Adrenal gland (tissue), 9 donors: ENCODE measurements at regions not wholly inside any gene's neighbourhood (a gene's known extent, or its start where the extent isn't known, plus 50 kb on each side); places are given as distances from the start of the nearest gene placed in this dataset.
"Not testable (repeated sequence)": the region's sequence is repeated elsewhere in the genome, so short reads cannot be mapped to it uniquely, and the experiment has no call there.

Source experiments
- DNase-seq, 7 donors: peaks; one replicate each; pipeline ENCODE4 v3.0.0-alpha.2; 2019 to 2020
- H3K27ac ChIP-seq, 5 donors: fragments of 200-600 bp; sonication (generic) in 4 of 5; 1 replicate in 3 of 5; 2 replicates in 2 of 5; pipeline versions ENCODE4 v1.5.1 to v1.8.0; 2016 to 2020; ENCODE audit warnings: mild to moderate bottlenecking in 1 of 5
- H3K27me3 ChIP-seq: fragments of 200-600 bp; 2 replicates; pipeline ENCODE4 v1.8.0; 2021
- H3K36me3 ChIP-seq, 2 donors: fragments of 200-600 bp; replicated peaks in 1 of 2; 1 replicate in 1 of 2; 2 replicates in 1 of 2; pipeline versions ENCODE4 v1.5.1 to v1.8.0; 2018 to 2022
- H3K4me1 ChIP-seq, 2 donors: fragments of 200-600 bp; replicated peaks in 1 of 2; 1 replicate in 1 of 2; 2 replicates in 1 of 2; pipeline versions ENCODE4 v1.5.1 to v1.8.0; 2018 to 2021
- H3K4me3 ChIP-seq, 4 donors: fragments of 200-600 bp; sonication (generic) in 3 of 4; one replicate each; pipeline ENCODE4 v1.5.1; 2016 to 2018
- H3K9me3 ChIP-seq, 3 donors: fragments of 200-600 bp; sonication (generic) in 1 of 3; replicated peaks in 1 of 3; 1 replicate in 2 of 3; 2 replicates in 1 of 3; pipeline versions ENCODE4 v1.5.1 to v1.8.0; 2016 to 2021
- POLR2A ChIP-seq, 2 donors: fragments of 450-650 bp; IDR thresholded peaks; one replicate each; pipeline ENCODE4 v1.6.1; 2017; ENCODE audit warnings: antibody characterized with exemption in 2 of 2, mild to moderate bottlenecking in 2 of 2, moderate library complexity in 1 of 2
- WGBS, 4 donors: extraction: QIAGEN DNeasy Blood & Tissue Kit in 2 of 4; methylation state at CpG; one replicate each; pipeline versions ENCODE4 v1.1.5 to v1.1.7; 2013 to 2017; 5-methylcytosine and 5-hydroxymethylcytosine counted together
- intact Hi-C, 2 donors: fragments of 100-400 bp; cut with DNase I; formaldehyde crosslinking; loops; one replicate each; pipeline versions ENCODE4 v1.14.1 to v1.15.0; 2022 to 2023
- TF ChIP-seq, protein P1 (sequence below), 6 experiments: fragments of 450-650 bp in 4 of 6; fragments of 200-600 bp in 2 of 6; sonication (generic) in 1 of 6; IDR thresholded peaks; 1 replicate in 5 of 6; 2 replicates in 1 of 6; pipeline versions ENCODE4 v1.5.1 to v1.8.0; 2016 to 2021; ENCODE audit warnings: antibody characterized with exemption in 6 of 6, mild to moderate bottlenecking in 2 of 6, moderate library complexity in 1 of 6
- donor health status: healthy with polysubstance abuse.
- donor health status: Bipolar disorder and iron deficiency.
- donor health status: DM: yes; HTN: yes; CAD: no.
- donor health status: DM: no; HTN: no; CAD: no.
- donor health status: DM: no; HTN: no; CAD: no.

DNA sequence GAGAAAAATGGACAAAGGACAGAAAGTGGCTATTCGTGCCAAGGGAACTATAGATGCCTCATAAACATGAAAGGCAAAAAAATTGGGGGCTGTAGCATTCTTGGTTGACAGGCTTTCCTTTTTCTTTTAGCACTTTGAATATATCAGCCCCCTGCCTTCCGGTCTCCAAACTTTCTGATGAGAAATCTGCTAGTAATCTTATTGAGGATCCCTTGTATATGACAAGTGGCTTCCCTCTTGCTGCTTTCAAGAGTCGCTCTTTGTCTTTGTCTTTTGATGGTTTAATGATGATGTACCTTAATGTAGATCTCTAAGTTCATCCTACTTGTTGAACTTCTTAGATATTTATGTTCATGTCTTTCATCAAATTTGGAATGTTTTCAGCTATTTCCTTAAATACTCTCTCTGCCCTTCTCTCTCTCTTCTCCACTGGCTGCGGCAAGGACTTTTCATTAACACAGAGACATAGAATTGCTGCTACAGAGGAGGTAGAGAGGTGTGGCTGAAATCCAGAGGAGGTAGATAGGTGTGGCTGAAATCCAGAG, 59.4 kb upstream of the EPHB3 start:
- Histone ChIP-seq H3K36me3 (no peaks in the 10 kb centered on the region), H3K4me3 (no peak overlapping the region), H3K4me1 (no peaks in the 10 kb centered on the region), H3K27me3 (peaks cover 2% of the 10 kb centered on the region), H3K9me3 (peaks cover 0 to 3% (median 0%) of the 10 kb centered on the region in 3 donors), H3K27ac (no peak overlapping the region)
- DNase-seq: no peak
- 70 to 91% (median 86%) methylated on average over 4 of the region's 4 CpGs for WGBS, 4 donors
- intact Hi-C loops: no loop called here
- no peak for TF ChIP-seq POLR2A (IDR thresholded peaks at IDR 0.05)
- TF ChIP-seq, protein P1, sequence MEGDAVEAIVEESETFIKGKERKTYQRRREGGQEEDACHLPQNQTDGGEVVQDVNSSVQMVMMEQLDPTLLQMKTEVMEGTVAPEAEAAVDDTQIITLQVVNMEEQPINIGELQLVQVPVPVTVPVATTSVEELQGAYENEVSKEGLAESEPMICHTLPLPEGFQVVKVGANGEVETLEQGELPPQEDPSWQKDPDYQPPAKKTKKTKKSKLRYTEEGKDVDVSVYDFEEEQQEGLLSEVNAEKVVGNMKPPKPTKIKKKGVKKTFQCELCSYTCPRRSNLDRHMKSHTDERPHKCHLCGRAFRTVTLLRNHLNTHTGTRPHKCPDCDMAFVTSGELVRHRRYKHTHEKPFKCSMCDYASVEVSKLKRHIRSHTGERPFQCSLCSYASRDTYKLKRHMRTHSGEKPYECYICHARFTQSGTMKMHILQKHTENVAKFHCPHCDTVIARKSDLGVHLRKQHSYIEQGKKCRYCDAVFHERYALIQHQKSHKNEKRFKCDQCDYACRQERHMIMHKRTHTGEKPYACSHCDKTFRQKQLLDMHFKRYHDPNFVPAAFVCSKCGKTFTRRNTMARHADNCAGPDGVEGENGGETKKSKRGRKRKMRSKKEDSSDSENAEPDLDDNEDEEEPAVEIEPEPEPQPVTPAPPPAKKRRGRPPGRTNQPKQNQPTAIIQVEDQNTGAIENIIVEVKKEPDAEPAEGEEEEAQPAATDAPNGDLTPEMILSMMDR (IDR thresholded peaks at IDR 0.05): no peak

DNA sequence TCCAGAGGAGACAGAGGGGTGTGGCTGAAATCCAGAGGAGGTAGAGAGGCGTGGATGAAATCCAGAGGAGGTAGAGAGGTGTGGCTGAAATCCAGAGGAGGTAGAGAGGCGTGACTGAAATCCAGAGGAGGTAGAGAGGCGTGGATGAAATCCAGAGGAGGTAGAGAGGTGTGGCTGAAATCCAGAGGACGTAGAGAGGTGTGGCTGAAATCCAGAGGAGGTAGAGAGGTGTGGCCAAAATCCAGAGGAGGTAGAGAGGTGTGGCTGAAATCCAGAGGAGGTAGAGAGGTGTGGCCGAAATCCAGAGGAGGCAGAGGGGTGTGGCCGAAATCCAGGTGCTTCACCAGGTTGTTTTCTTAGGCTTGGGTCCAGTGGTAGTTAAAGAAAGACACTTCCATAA, 58.7 kb upstream of the EPHB3 start:
- H3K27ac ChIP-seq, intact Hi-C loops, H3K4me1 ChIP-seq, H3K9me3 ChIP-seq, H3K4me3 ChIP-seq, H3K36me3 ChIP-seq, H3K27me3 ChIP-seq, DNase-seq: not testable (repeated sequence)
- 48 to 71% (median 58%) methylated on average over 5 to 6 of the region's 6 CpGs for WGBS, 4 donors

GRCh38 chr3:184503647-184504046, 57.9 kb upstream of the EPHB3 start:
- Histone ChIP-seq H3K36me3 (no peaks in the 10 kb centered on the region), H3K4me3 (no peak overlapping the region), H3K27me3 (peaks cover 2% of the 10 kb centered on the region), H3K4me1 (no peaks in the 10 kb centered on the region), H3K27ac (no peak overlapping the region), H3K9me3 (peaks cover 0 to 3% (median 0%) of the 10 kb centered on the region in 3 donors)
- 44 to 89% (median 62%) methylated on average over 2 of the region's 2 CpGs for WGBS, 4 donors
- TF ChIP-seq, protein P1 (IDR thresholded peaks at IDR 0.05): no peak
- TF ChIP-seq POLR2A (IDR thresholded peaks at IDR 0.05): no peak
- intact Hi-C loops: no loop called here
- DNase-seq: no peak

- no peak for DNase-seq
- Histone ChIP-seq H3K27me3 (peaks cover 8% of the 10 kb centered on the region), H3K36me3 (no peaks in the 10 kb centered on the region), H3K4me3 (no peak overlapping the region), H3K9me3 (peaks cover 0 to 3% (median 0%) of the 10 kb centered on the region in 3 donors), H3K4me1 (no peaks in the 10 kb centered on the region), H3K27ac (no peak overlapping the region)
- WGBS, 4 donors: 54 to 62% (median 59%) methylated on average over 9 of the region's 9 CpGs
- no peak for TF ChIP-seq POLR2A (IDR thresholded peaks at IDR 0.05)
- TF ChIP-seq, protein P1 (IDR thresholded peaks at IDR 0.05): no peak
- intact Hi-C loops: no loop called here
Observed at GRCh38 chr3:184505076-184505878, 56.3 kb upstream of the EPHB3 start.
